Testis (tissue), 2 donors: ENCODE measurements at regions not wholly inside any gene's neighbourhood (a gene's known extent, or its start where the extent isn't known, plus 50 kb on each side); places are given as distances from the start of the nearest gene placed in this dataset.

Source experiments
- CTCF ChIP-seq, 3 experiments: fragments of 450-650 bp in 2 of 3; fragments of 200-600 bp in 1 of 3; sonication (generic) in 1 of 3; IDR thresholded peaks; one replicate each; pipeline ENCODE4 v1.5.1; 2016 to 2019; ENCODE audit warnings: antibody characterized with exemption in 3 of 3, mild to moderate bottlenecking in 2 of 3, moderate library complexity in 1 of 3
- POLR2A ChIP-seq: fragments of 450-650 bp; IDR thresholded peaks from one replicate; pipeline ENCODE4 v1.6.1; 2017; ENCODE audit warnings: antibody characterized with exemption, mild to moderate bottlenecking, moderate library complexity

GRCh38 chrX:110477593-110478228 lies 119.1 kb downstream of the RTL9 start:
- TF ChIP-seq POLR2A, result no peak
- TF ChIP-seq CTCF (IDR thresholded peaks at IDR 0.05), result no peak
